Psoas muscle (tissue), 7 donors: ENCODE measurements at regions not wholly inside any gene's neighbourhood (a gene's known extent, or its start where the extent isn't known, plus 50 kb on each side); places are given as distances from the start of the nearest gene placed in this dataset.

ENCODE experiments used
- ATAC-seq, 4 donors: fragments of 200-7000 bp; cut with Tn5 transposase; one replicate each; pipeline ENCODE4 v1.9.1; 2020; ENCODE audit warnings: moderate library complexity in 3 of 4, mild to moderate bottlenecking in 2 of 4
- DNase-seq, 2 donors: peaks; one replicate each; pipeline ENCODE4 v3.0.0-alpha.2; 2020
- H3K27ac ChIP-seq: fragments of 200-600 bp; one replicate; pipeline ENCODE4 v1.8.0; 2022
- H3K27me3 ChIP-seq, 3 donors: fragments of 200-600 bp in 1 of 3; one replicate each; pipeline versions ENCODE4 v1.6.1 to v1.8.0; 2013 to 2022; ENCODE audit warnings: low read length in 2 of 3, mild to moderate bottlenecking in 2 of 3, moderate library complexity in 1 of 3; ENCODE audit not compliant: insufficient read depth in 3 of 3
- H3K36me3 ChIP-seq, 2 donors: fragments of 200-600 bp in 1 of 2; one replicate each; pipeline versions ENCODE4 v1.6.1 to v1.8.0; 2013 to 2022; ENCODE audit warnings: low read depth in 1 of 2, mild to moderate bottlenecking in 1 of 2, moderate library complexity in 1 of 2; ENCODE audit not compliant: insufficient read depth in 1 of 2
- H3K4me1 ChIP-seq: fragments of 200-600 bp; one replicate; pipeline ENCODE4 v1.8.0; 2022
- H3K4me3 ChIP-seq: fragments of 200-600 bp; one replicate; pipeline ENCODE4 v1.8.0; 2022; ENCODE audit warnings: mild to moderate bottlenecking
- H3K9me3 ChIP-seq: fragments of 200-600 bp; one replicate; pipeline ENCODE4 v1.8.0; 2022
- WGBS, 3 donors: extraction: QIAGEN DNeasy Blood & Tissue Kit; methylation state at CpG; one replicate each; pipeline versions ENCODE4 v1.1.6 to v1.1.7; 2013; 5-methylcytosine and 5-hydroxymethylcytosine counted together
- intact Hi-C, 2 donors: fragments of 100-400 bp; cut with DNase I; formaldehyde crosslinking; loops; one replicate each; pipeline versions ENCODE4 v1.11.0 to v1.14.2; 2022
- TF ChIP-seq, protein P1 (sequence below): fragments of 200-600 bp; IDR thresholded peaks from one replicate; pipeline ENCODE4 v1.8.0; 2022; ENCODE audit warnings: antibody characterized with exemption
- donor health status: healthy with polysubstance abuse.
- donor health status: DM: no; HTN: no; CAD: no; lungs with moderate emphysema.
- donor health status: Bipolar disorder and iron deficiency.
- donor health status: healthy.
- donor health status: DM: yes; HTN: yes; CAD: no.
- donor health status: DM: no; HTN: no; CAD: no.
- donor health status: DM: yes; HTN: yes; CAD: no.

GRCh38 chr21:18764720-18765119 lies 361.1 kb upstream of the TMPRSS15 start:
- 92 to 95% (median 92%) methylated on average over 15 of the region's 15 CpGs for WGBS, 3 donors
- intact Hi-C loops: no loop called here

DNA sequence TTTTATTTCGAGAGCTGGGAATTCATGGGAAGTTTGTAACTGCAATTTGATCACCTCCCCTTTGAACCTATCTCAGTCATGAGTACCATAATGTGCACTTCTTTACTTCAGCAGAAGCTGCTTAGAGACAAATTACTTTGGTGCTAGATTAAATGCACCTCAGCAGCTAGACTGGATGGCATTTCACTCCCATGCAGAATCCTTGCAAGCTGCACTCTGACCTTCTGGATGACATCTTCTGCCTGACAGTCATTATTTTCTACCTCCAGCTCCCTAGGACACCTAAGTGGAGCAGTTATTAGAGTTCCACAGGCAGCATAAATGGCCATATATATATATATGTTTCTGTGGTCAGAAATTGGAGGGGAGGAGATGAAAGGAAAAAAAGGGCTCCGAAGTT lies 366.0 kb upstream of the TMPRSS15 start:
- ATAC-seq: no peak
- Histone ChIP-seq H3K36me3 (no peaks in the 10 kb centered on the region), H3K4me3 (no peak overlapping the region), H3K4me1 (no peaks in the 10 kb centered on the region), H3K27me3 (no peaks in the 10 kb centered on the region), H3K27ac (no peak overlapping the region), H3K9me3 (no peaks in the 10 kb centered on the region)
- WGBS, 3 donors: 77 to 86% (median 82%) methylated on average over 2 of the region's 2 CpGs
- TF ChIP-seq, protein P1, sequence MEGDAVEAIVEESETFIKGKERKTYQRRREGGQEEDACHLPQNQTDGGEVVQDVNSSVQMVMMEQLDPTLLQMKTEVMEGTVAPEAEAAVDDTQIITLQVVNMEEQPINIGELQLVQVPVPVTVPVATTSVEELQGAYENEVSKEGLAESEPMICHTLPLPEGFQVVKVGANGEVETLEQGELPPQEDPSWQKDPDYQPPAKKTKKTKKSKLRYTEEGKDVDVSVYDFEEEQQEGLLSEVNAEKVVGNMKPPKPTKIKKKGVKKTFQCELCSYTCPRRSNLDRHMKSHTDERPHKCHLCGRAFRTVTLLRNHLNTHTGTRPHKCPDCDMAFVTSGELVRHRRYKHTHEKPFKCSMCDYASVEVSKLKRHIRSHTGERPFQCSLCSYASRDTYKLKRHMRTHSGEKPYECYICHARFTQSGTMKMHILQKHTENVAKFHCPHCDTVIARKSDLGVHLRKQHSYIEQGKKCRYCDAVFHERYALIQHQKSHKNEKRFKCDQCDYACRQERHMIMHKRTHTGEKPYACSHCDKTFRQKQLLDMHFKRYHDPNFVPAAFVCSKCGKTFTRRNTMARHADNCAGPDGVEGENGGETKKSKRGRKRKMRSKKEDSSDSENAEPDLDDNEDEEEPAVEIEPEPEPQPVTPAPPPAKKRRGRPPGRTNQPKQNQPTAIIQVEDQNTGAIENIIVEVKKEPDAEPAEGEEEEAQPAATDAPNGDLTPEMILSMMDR: no peak
- intact Hi-C loops: no loop called here
- DNase-seq: no peak

More at GRCh38 chr21:18764720-18765119, 361.1 kb upstream of the TMPRSS15 start:
- TF ChIP-seq, protein P1: no peak
- ATAC-seq (no peak), DNase-seq (no peak)
- no peaks in the 10 kb centered on the region for H3K36me3 ChIP-seq
- no peaks in the 10 kb centered on the region for H3K4me1 ChIP-seq
- H3K9me3 ChIP-seq: no peaks in the 10 kb centered on the region
- no peak overlapping the region for H3K27ac ChIP-seq
- no peak overlapping the region for H3K4me3 ChIP-seq
- H3K27me3 ChIP-seq: no peaks in the 10 kb centered on the region

GRCh38 chr21:18771845-18772380 lies 368.3 kb upstream of the TMPRSS15 start:
- no peaks in the 10 kb centered on the region for H3K27me3 ChIP-seq
- H3K27ac ChIP-seq: no peak overlapping the region
- no peaks in the 10 kb centered on the region for H3K9me3 ChIP-seq
- no peak overlapping the region for H3K4me3 ChIP-seq
- DNase-seq (no peak), ATAC-seq (no peak)
- 81 to 93% (median 85%) methylated on average over 4 of the region's 4 CpGs for WGBS, 3 donors
- H3K36me3 ChIP-seq: no peaks in the 10 kb centered on the region
- intact Hi-C loops: no loop called here
- TF ChIP-seq, protein P1: no peak
- H3K4me1 ChIP-seq: no peaks in the 10 kb centered on the region

DNA sequence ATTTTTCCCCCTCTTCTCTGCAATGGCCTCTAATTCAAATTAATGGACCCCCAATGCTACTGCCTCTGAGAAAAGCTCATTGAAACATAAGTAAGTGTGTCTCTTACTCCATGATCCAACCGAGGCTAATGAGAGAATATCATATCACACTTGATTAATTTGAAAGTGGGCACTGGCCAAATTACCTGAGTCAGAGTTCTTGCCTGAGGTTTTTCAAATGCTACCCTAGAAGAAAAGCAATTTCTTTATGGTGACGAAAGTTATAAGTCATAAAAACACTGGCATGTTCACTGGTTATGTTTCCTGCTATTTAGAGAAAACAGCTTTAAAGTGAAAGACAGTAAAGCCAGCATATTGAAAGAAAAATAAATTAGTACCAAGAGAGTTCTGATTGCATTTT lies 368.8 kb upstream of the TMPRSS15 start:
- no peaks in the 10 kb centered on the region for H3K27me3 ChIP-seq
- WGBS, 3 donors: 26 to 39% (median 33%) methylated on average over 2 of the region's 2 CpGs
- no peak overlapping the region for H3K27ac ChIP-seq
- no peaks in the 10 kb centered on the region for H3K9me3 ChIP-seq
- ATAC-seq (no peak), DNase-seq (no peak)
- no peaks in the 10 kb centered on the region for H3K4me1 ChIP-seq
- intact Hi-C loops: no loop called here
- no peak overlapping the region for H3K4me3 ChIP-seq
- TF ChIP-seq, protein P1: no peak
- H3K36me3 ChIP-seq: no peaks in the 10 kb centered on the region

DNA sequence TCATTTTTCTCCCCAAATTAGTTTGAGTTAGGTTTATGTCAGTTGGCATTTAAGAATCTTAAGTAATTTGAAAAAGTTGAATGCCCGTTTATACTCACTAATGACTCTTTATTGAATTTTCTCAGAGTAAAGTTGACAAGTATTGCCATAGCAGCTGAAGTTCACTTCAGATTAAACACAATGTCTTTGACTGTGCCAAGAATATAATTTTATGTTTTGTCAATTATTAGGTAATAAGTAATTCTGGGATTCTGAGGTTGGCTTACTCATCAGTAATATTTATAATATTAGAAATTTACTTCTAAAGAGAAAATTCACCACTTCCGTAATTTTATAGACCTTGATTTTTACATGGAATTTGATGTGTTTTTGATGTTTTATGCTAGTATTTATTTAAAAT lies 369.3 kb upstream of the TMPRSS15 start:
- Histone ChIP-seq H3K4me1 (no peaks in the 10 kb centered on the region), H3K36me3 (no peaks in the 10 kb centered on the region), H3K9me3 (no peaks in the 10 kb centered on the region), H3K27me3 (no peaks in the 10 kb centered on the region), H3K4me3 (no peak overlapping the region), H3K27ac (no peak overlapping the region)
- DNase-seq (no peak), ATAC-seq (no peak)
- WGBS, 3 donors: 55 to 62% (median 58%) methylated on average over 2 of the region's 2 CpGs
- TF ChIP-seq, protein P1: no peak
- intact Hi-C loops: no loop called here
